Thyroid gland (tissue), 4 donors: ENCODE measurements at regions not wholly inside any gene's neighbourhood (a gene's known extent, or its start where the extent isn't known, plus 50 kb on each side); places are given as distances from the start of the nearest gene placed in this dataset.

Source experiments
- CTCF ChIP-seq, 6 experiments: fragments of 200-600 bp in 3 of 6; fragments of 450-650 bp in 3 of 6; sonication (generic) in 3 of 6; IDR thresholded peaks; one replicate each; pipeline ENCODE4 v1.5.1; 2016 to 2019; ENCODE audit warnings: antibody characterized with exemption in 6 of 6, mild to moderate bottlenecking in 2 of 6, inconsistent platforms in 1 of 6, moderate library complexity in 1 of 6
- POLR2A ChIP-seq, 2 donors: fragments of 450-650 bp; IDR thresholded peaks; one replicate each; pipeline ENCODE4 v1.6.1; 2017; ENCODE audit warnings: antibody characterized with exemption in 2 of 2, mild to moderate bottlenecking in 2 of 2, moderate library complexity in 1 of 2

GRCh38 chr3:13213490-13213889 is 140.3 kb upstream of the IQSEC1 start:
- TF ChIP-seq CTCF (IDR thresholded peaks at IDR 0.05) (no peak), POLR2A (IDR thresholded peaks at IDR 0.05) (no peak)
